HepG2 (cell line): ENCODE measurements at regions not wholly inside any gene's neighbourhood (a gene's known extent, or its start where the extent isn't known, plus 50 kb on each side); places are given as distances from the start of the nearest gene placed in this dataset.

Source experiments
- AKNA ChIP-seq: sonication (generic); formaldehyde crosslinking; IDR thresholded peaks from 2 replicates; pipeline ENCODE4 v1.4.0; 2020; ENCODE audit warnings: missing genetic modification reagents, borderline replicate concordance
- ARID4A ChIP-seq: sonication (generic); formaldehyde crosslinking; IDR thresholded peaks from 2 replicates; pipeline ENCODE4 v1.5.0; 2020; ENCODE audit warnings: mild to moderate bottlenecking, missing genetic modification reagents, borderline replicate concordance
- ESRRA ChIP-seq: sonication (generic); formaldehyde crosslinking; IDR thresholded peaks from 2 replicates; pipeline ENCODE4 v1.5.1; 2020; ENCODE audit warnings: mild to moderate bottlenecking, low read depth, missing genetic modification reagents
- FOXO1 ChIP-seq: sonication (generic); formaldehyde crosslinking; IDR thresholded peaks from 2 replicates; pipeline ENCODE4 v1.4.0; 2020; ENCODE audit warnings: missing genetic modification reagents
- IRX3 ChIP-seq: sonication (generic); formaldehyde crosslinking; IDR thresholded peaks from 2 replicates; pipeline ENCODE4 v1.8.1; 2023; ENCODE audit warnings: mild to moderate bottlenecking, low read depth, missing genetic modification reagents, borderline replicate concordance
- MLX ChIP-seq: IDR thresholded peaks from 2 replicates; pipeline ENCODE4 v1.6.1; 2016
- NFKB2 ChIP-seq: sonication (generic); formaldehyde crosslinking; IDR thresholded peaks from 2 replicates; pipeline ENCODE4 v1.4.0; 2020; ENCODE audit warnings: missing genetic modification reagents, borderline replicate concordance
- PRMT3 ChIP-seq: sonication (generic); formaldehyde crosslinking; IDR thresholded peaks from 2 replicates; pipeline ENCODE4 v1.8.1; 2022; ENCODE audit warnings: low read depth, mild to moderate bottlenecking, moderate library complexity, missing genetic modification reagents, borderline replicate concordance
- RCOR2 ChIP-seq: IDR thresholded peaks from 2 replicates; pipeline ENCODE4 v1.6.1; 2016; ENCODE audit warnings: missing biosample characterization, missing genetic modification reagents
- SAFB2 ChIP-seq: sonication (generic); formaldehyde crosslinking; IDR thresholded peaks from 2 replicates; pipeline ENCODE4 v1.5.1; 2020; ENCODE audit warnings: missing genetic modification reagents, low read depth, mild to moderate bottlenecking, borderline replicate concordance
- SKI ChIP-seq: fragments of 450-650 bp; IDR thresholded peaks from one replicate; pipeline ENCODE4 v1.6.1; 2018; ENCODE audit warnings: mild to moderate bottlenecking; ENCODE audit not compliant: partially characterized antibody
- SNAPC2 ChIP-seq: sonication (generic); formaldehyde crosslinking; IDR thresholded peaks from 2 replicates; pipeline ENCODE4 v1.8.1; 2022; ENCODE audit warnings: mild to moderate bottlenecking, missing genetic modification reagents
- STAT5B ChIP-seq: sonication (generic); formaldehyde crosslinking; IDR thresholded peaks from 2 replicates; pipeline ENCODE4 v1.4.0; 2020; ENCODE audit warnings: missing genetic modification reagents
- ZBTB2 ChIP-seq: sonication (generic); formaldehyde crosslinking; IDR thresholded peaks from 2 replicates; pipeline ENCODE4 v1.8.0; 2022; ENCODE audit warnings: low read depth, missing genetic modification reagents
- ZNF232 ChIP-seq: sonication (generic); formaldehyde crosslinking; IDR thresholded peaks from 2 replicates; pipeline ENCODE4 v1.4.0; 2020; ENCODE audit warnings: missing genetic modification reagents, borderline replicate concordance
- ZNF260 ChIP-seq: sonication (generic); formaldehyde crosslinking; IDR thresholded peaks from 2 replicates; pipeline ENCODE4 v1.4.0; 2020; ENCODE audit warnings: missing genetic modification reagents, low read depth, mild to moderate bottlenecking, borderline replicate concordance
- ZNF572 ChIP-seq: sonication (generic); formaldehyde crosslinking; IDR thresholded peaks from 2 replicates; pipeline ENCODE4 v1.5.1; 2020; ENCODE audit warnings: mild to moderate bottlenecking, missing genetic modification reagents
- ZNF598 ChIP-seq: sonication (generic); formaldehyde crosslinking; IDR thresholded peaks from 2 replicates; pipeline ENCODE4 v1.5.1; 2020; ENCODE audit warnings: mild to moderate bottlenecking, missing genetic modification reagents, borderline replicate concordance
- ZNF883 ChIP-seq: sonication (generic); formaldehyde crosslinking; IDR thresholded peaks from 2 replicates; pipeline ENCODE4 v1.5.1; 2020; ENCODE audit warnings: mild to moderate bottlenecking, missing genetic modification reagents; ENCODE audit errors: not compliant biosample characterization

- TF ChIP-seq AKNA (CRISPR knock-in tag) (no peak), SAFB2 (CRISPR knock-in tag) (no peak), SNAPC2 (CRISPR knock-in tag) (no peak), ZNF883 (CRISPR knock-in tag) (no peak), MLX (CRISPR knock-in tag) (no peak), IRX3 (CRISPR knock-in tag) (no peak), STAT5B (no peak), ZNF232 (no peak), ARID4A (CRISPR knock-in tag) (no peak), ZNF598 (CRISPR knock-in tag) (peak; percentile 20; the same call in 1 of the 2 replicates), ZBTB2 (CRISPR knock-in tag) (no peak), PRMT3 (CRISPR knock-in tag) (no peak), FOXO1 (no peak), ESRRA (no peak), ZNF572 (peak; percentile 6; the same call in 1 of the 2 replicates), ZNF260 (no peak), RCOR2 (CRISPR knock-in tag) (no peak), NFKB2 (CRISPR knock-in tag) (no peak), SKI (no peak)
Measured at GRCh38 chr20:50436052-50436656, 74.0 kb upstream of the PTPN1 start (continued).
